WTC11 (cell line): ENCODE measurements at regions not wholly inside any gene's neighbourhood (a gene's known extent, or its start where the extent isn't known, plus 50 kb on each side); places are given as distances from the start of the nearest gene placed in this dataset.

Experiments used
- ATAC-seq: fragments of 200-7000 bp; cut with Tn5 transposase; 2 replicates; pipeline ENCODE4 v1.10.0; 2021; ENCODE audit warnings: mild to moderate bottlenecking, moderate library complexity
- CTCF ChIA-PET: fragments of 300-600 bp; sonication (Branson Sonifier 250); formaldehyde crosslinking; loops from one replicate; lab custom pipeline; 2021; ENCODE audit warnings: antibody characterized with exemption; lab: Charles Lee
- POLR2A ChIA-PET: fragments of 350-600 bp; sonication (Branson Sonifier 250); formaldehyde crosslinking; loops from one replicate; lab custom pipeline; 2021; ENCODE audit warnings: antibody characterized with exemption; lab: Charles Lee
- DNase-seq: peaks from one replicate; pipeline ENCODE4 v3.0.0; 2021; ENCODE audit warnings: low spot score
- H3K27ac Mint-ChIP-seq: 2 replicates; pipeline ENCODE4 v1.8.0; 2021; ENCODE audit warnings: mixed read lengths
- H3K27me3 Mint-ChIP-seq: 2 replicates; pipeline ENCODE4 v1.8.0; 2021; ENCODE audit warnings: low read depth, mild to moderate bottlenecking, moderate library complexity, mixed read lengths
- H3K36me3 Mint-ChIP-seq: 2 replicates; pipeline ENCODE4 v1.8.0; 2021; ENCODE audit warnings: mixed read lengths
- H3K4me1 Mint-ChIP-seq: 2 replicates; pipeline ENCODE4 v1.8.0; 2022; ENCODE audit warnings: mixed read lengths
- H3K4me3 Mint-ChIP-seq: 2 replicates; pipeline ENCODE4 v1.8.0; 2021; ENCODE audit warnings: mild to moderate bottlenecking, moderate library complexity, mixed read lengths
- H3K9me3 Mint-ChIP-seq: 2 replicates; pipeline ENCODE4 v1.8.0; 2021; ENCODE audit warnings: mixed read lengths
- AR ChIP-seq: fragments of 250-450 bp; sonication (Bioruptor Pico); IDR thresholded peaks from 2 replicates; pipeline ENCODE4 v1.9.0; 2021; ENCODE audit warnings: mild to moderate bottlenecking
- E2F4 ChIP-seq: sonication (generic); formaldehyde crosslinking; IDR thresholded peaks from 2 replicates; pipeline ENCODE4 v1.8.1; 2022; ENCODE audit warnings: low read depth, mild to moderate bottlenecking, moderate library complexity, missing genetic modification reagents, borderline replicate concordance
- FOXK1 ChIP-seq: sonication (generic); formaldehyde crosslinking; IDR thresholded peaks from 2 replicates; pipeline ENCODE4 v1.8.0; 2022; ENCODE audit warnings: mild to moderate bottlenecking, moderate library complexity, missing genetic modification reagents
- GTF2I ChIP-seq: fragments of 250-450 bp; sonication (Bioruptor Pico); conservative IDR thresholded peaks from 2 replicates; pipeline ENCODE4 v1.4.0; 2021; ENCODE audit warnings: mild to moderate bottlenecking
- HMGA2 ChIP-seq: fragments of 250-450 bp; sonication (Bioruptor Pico); IDR thresholded peaks from 2 replicates; pipeline ENCODE4 v1.4.0; 2021; ENCODE audit warnings: mild to moderate bottlenecking, moderate library complexity
- NFE2L1 ChIP-seq: sonication (generic); formaldehyde crosslinking; IDR thresholded peaks from 2 replicates; pipeline ENCODE4 v1.8.1; 2023; ENCODE audit warnings: missing genetic modification reagents
- NFYB ChIP-seq: sonication (generic); formaldehyde crosslinking; conservative IDR thresholded peaks from 2 replicates; pipeline ENCODE4 v1.8.0; 2022; ENCODE audit warnings: low read depth, missing genetic modification reagents
- NR3C1 ChIP-seq: sonication (generic); formaldehyde crosslinking; conservative IDR thresholded peaks from 2 replicates; pipeline ENCODE4 v1.8.1; 2023; ENCODE audit warnings: low read depth, mild to moderate bottlenecking, missing genetic modification reagents
- RORB ChIP-seq: fragments of 250-450 bp; sonication (Bioruptor Pico); IDR thresholded peaks from 2 replicates; pipeline ENCODE4 v1.9.0; 2021; ENCODE audit warnings: mild to moderate bottlenecking
- SP1 ChIP-seq: sonication (generic); formaldehyde crosslinking; conservative IDR thresholded peaks from 2 replicates; pipeline ENCODE4 v1.8.1; 2022; ENCODE audit warnings: missing genetic modification reagents
- TEAD4 ChIP-seq: sonication (generic); formaldehyde crosslinking; IDR thresholded peaks from 2 replicates; pipeline ENCODE4 v1.8.0; 2022; ENCODE audit warnings: mild to moderate bottlenecking, missing genetic modification reagents
- ZNF219 ChIP-seq: sonication (generic); formaldehyde crosslinking; IDR thresholded peaks from 2 replicates; pipeline ENCODE4 v1.8.0; 2023; ENCODE audit warnings: missing genetic modification reagents, mild to moderate bottlenecking, borderline replicate concordance
- ZNF232 ChIP-seq: sonication (generic); formaldehyde crosslinking; IDR thresholded peaks from 2 replicates; pipeline ENCODE4 v1.8.0; 2022; ENCODE audit warnings: mild to moderate bottlenecking, missing genetic modification reagents
- ZNF423 ChIP-seq: fragments of 250-450 bp; sonication (Bioruptor Pico); IDR thresholded peaks from 2 replicates; pipeline ENCODE4 v2.1.2; 2022; ENCODE audit warnings: mild to moderate bottlenecking, moderate library complexity
- ZNF425 ChIP-seq: fragments of 250-450 bp; sonication (Bioruptor Pico); conservative IDR thresholded peaks from 2 replicates; pipeline ENCODE4 v1.9.0; 2021; ENCODE audit warnings: mild to moderate bottlenecking
- ZNF532 ChIP-seq: fragments of 250-450 bp; sonication (Bioruptor Pico); IDR thresholded peaks from 2 replicates; pipeline ENCODE4 v1.9.0; 2021; ENCODE audit warnings: mild to moderate bottlenecking, borderline replicate concordance
- ZNF671 ChIP-seq: fragments of 250-450 bp; sonication (Bioruptor Pico); IDR thresholded peaks from 2 replicates; pipeline ENCODE4 v1.8.0; 2021; ENCODE audit warnings: mild to moderate bottlenecking
- ZSCAN18 ChIP-seq: fragments of 250-450 bp; sonication (Bioruptor Pico); IDR thresholded peaks from 2 replicates; pipeline ENCODE4 v2.1.2; 2022; ENCODE audit warnings: mild to moderate bottlenecking, moderate library complexity

- Mint-ChIP-seq H3K27ac (no peak overlapping the region), H3K36me3 (no peaks in the 10 kb centered on the region), H3K4me1 (no peaks in the 10 kb centered on the region), H3K27me3 (peaks cover 10% of the 10 kb centered on the region; the same call in 1 of the 2 replicates), H3K9me3 (no peaks in the 10 kb centered on the region), H3K4me3 (no peak overlapping the region)
- DNase-seq (no peak), ATAC-seq (no peak)
- TF ChIP-seq NR3C1 (CRISPR knock-in tag), result no peak
- POLR2A ChIA-PET, result no interaction called here
- CTCF ChIA-PET, result interaction anchor here (0.8 to 3.9 kb wide), 3 partner anchors 11 to 26 kb away, joined by 5 to 20 read pairs (median 5); no protein-coding TSS in a partner anchor
Observed at GRCh38 chr1:41294216-41294615, 52.1 kb upstream of the SCMH1 start.

GRCh38 chr1:41293779-41294178 lies 51.7 kb upstream of the SCMH1 start:
- ATAC-seq (no peak), DNase-seq (no peak)
- ChIA-PET CTCF (interaction anchor here (0.8 to 3.9 kb wide), 3 partner anchors 11 to 27 kb away, joined by 5 to 20 read pairs (median 5); no protein-coding TSS in a partner anchor), POLR2A (no interaction called here)
- H3K27ac Mint-ChIP-seq, result no peak overlapping the region
- no peaks in the 10 kb centered on the region for H3K4me1 Mint-ChIP-seq
- TF ChIP-seq ZNF425 (CRISPR knock-in tag), result no peak
- no peak for TF ChIP-seq E2F4 (CRISPR knock-in tag)
- TF ChIP-seq SP1, result no peak
- no peak for TF ChIP-seq NFE2L1 (CRISPR knock-in tag)
- no peak for TF ChIP-seq NFYB (CRISPR knock-in tag)
- no peak for TF ChIP-seq ZSCAN18 (CRISPR knock-in tag)
- TF ChIP-seq HMGA2 (CRISPR knock-in tag), result no peak
- no peak for TF ChIP-seq ZNF671 (CRISPR knock-in tag)
- TF ChIP-seq AR (CRISPR knock-in tag), result no peak
- no peak for TF ChIP-seq RORB
- TF ChIP-seq TEAD4, result no peak
- TF ChIP-seq GTF2I (CRISPR knock-in tag), result no peak
- no peak for TF ChIP-seq FOXK1 (CRISPR knock-in tag)
- TF ChIP-seq ZNF232 (CRISPR knock-in tag), result no peak
- no peak for TF ChIP-seq ZNF219 (CRISPR knock-in tag)
- no peak for TF ChIP-seq ZNF532 (CRISPR knock-in tag)
- TF ChIP-seq ZNF423, result no peak
- peaks cover 11% of the 10 kb centered on the region; the same call in 1 of the 2 replicates for H3K27me3 Mint-ChIP-seq
- no peaks in the 10 kb centered on the region for H3K36me3 Mint-ChIP-seq
- no peak overlapping the region for H3K4me3 Mint-ChIP-seq
- H3K9me3 Mint-ChIP-seq, result no peaks in the 10 kb centered on the region
